IPS-NIHi7 (cell line): ENCODE measurements at regions not wholly inside any gene's neighbourhood (a gene's known extent, or its start where the extent isn't known, plus 50 kb on each side); places are given as distances from the start of the nearest gene placed in this dataset.

ENCODE experiments used
- DNase-seq: peaks from one replicate; pipeline ENCODE4 v3.0.0; 2012; ENCODE audit warnings: mixed read lengths; ENCODE audit errors: extremely low spot score

GRCh38 chr9:10999646-11000045 lies 386.8 kb upstream of the PTPRD start:
- DNase-seq = peak; percentile 9

GRCh38 chr9:11001546-11001945 lies 388.7 kb upstream of the PTPRD start:
- no peak for DNase-seq

- no peak for DNase-seq
Observed at GRCh38 chr9:11002705-11003104, 389.9 kb upstream of the PTPRD start.

GRCh38 chr9:11003836-11004235 lies 391.0 kb upstream of the PTPRD start:
- no peak for DNase-seq

GRCh38 chr9:11011696-11012095 lies 398.9 kb upstream of the PTPRD start:
- no peak for DNase-seq

- DNase-seq = no peak
Observed at GRCh38 chr9:11016081-11016480, 403.3 kb upstream of the PTPRD start.

- no peak for DNase-seq
Observed at GRCh38 chr9:11023201-11023600, 410.4 kb upstream of the PTPRD start.

GRCh38 chr9:11025775-11026174 lies 413.0 kb upstream of the PTPRD start:
- DNase-seq = no peak

GRCh38 chr9:11038366-11038765 lies 425.6 kb upstream of the PTPRD start:
- no peak for DNase-seq

GRCh38 chr9:11039006-11039405 lies 426.2 kb upstream of the PTPRD start:
- DNase-seq = no peak

GRCh38 chr9:11045589-11045988 lies 432.8 kb upstream of the PTPRD start:
- peak; percentile 21 for DNase-seq

- DNase-seq = no peak
Observed at GRCh38 chr9:11063263-11063662, 450.5 kb upstream of the PTPRD start.

- no peak for DNase-seq
Observed at GRCh38 chr9:11064909-11065308, 452.1 kb upstream of the PTPRD start.

GRCh38 chr9:11072176-11072575 lies 459.4 kb upstream of the PTPRD start:
- DNase-seq = no peak

GRCh38 chr9:11086561-11086960 lies 473.8 kb upstream of the PTPRD start:
- no peak for DNase-seq

GRCh38 chr9:11088821-11089374 lies 476.1 kb upstream of the PTPRD start:
- no peak for DNase-seq

GRCh38 chr9:11092974-11093373 lies 480.2 kb upstream of the PTPRD start:
- DNase-seq = no peak

- no peak for DNase-seq
Observed at GRCh38 chr9:11097020-11097419, 484.2 kb upstream of the PTPRD start.

GRCh38 chr9:11103525-11103924 lies 490.7 kb upstream of the PTPRD start:
- peak; percentile 10 for DNase-seq

GRCh38 chr9:11107196-11107595 lies 494.4 kb upstream of the PTPRD start:
- no peak for DNase-seq

GRCh38 chr9:11128156-11128555 lies 515.4 kb upstream of the PTPRD start:
- no peak for DNase-seq

GRCh38 chr9:11135851-11136250 lies 523.0 kb upstream of the PTPRD start:
- no peak for DNase-seq

GRCh38 chr9:11141357-11141756 lies 528.6 kb upstream of the PTPRD start:
- DNase-seq = no peak

GRCh38 chr9:11142965-11143738 lies 530.4 kb upstream of the PTPRD start:
- no peak for DNase-seq
